Neuronal stem cell (in vitro differentiated cells): ENCODE measurements at regions not wholly inside any gene's neighbourhood (a gene's known extent, or its start where the extent isn't known, plus 50 kb on each side); places are given as distances from the start of the nearest gene placed in this dataset.
A peak's percentile ranks its signal among the peaks of the same experiment; 100 is the strongest.

ENCODE experiments used
- DNase-seq: peaks from one replicate; pipeline ENCODE4 v3.0.0-alpha.2; 2013; ENCODE audit warnings: low spot score
- H2AFZ ChIP-seq: one replicate; pipeline ENCODE4 v1.6.1; 2013; ENCODE audit warnings: mild to moderate bottlenecking, low read length, inconsistent platforms
- H2AK5ac ChIP-seq: 2 replicates; pipeline ENCODE4 v1.6.1; 2013; ENCODE audit warnings: low read depth, mild to moderate bottlenecking, inconsistent platforms, low read length, moderate library complexity, mixed read lengths
- H2BK120ac ChIP-seq: 2 replicates; pipeline ENCODE4 v1.6.1; 2013; ENCODE audit warnings: low read depth, mild to moderate bottlenecking, inconsistent platforms, low read length, moderate library complexity, mixed read lengths
- H2BK12ac ChIP-seq: one replicate; pipeline ENCODE4 v1.6.1; 2013; ENCODE audit warnings: low read length, inconsistent platforms
- H2BK15ac ChIP-seq: 2 replicates; pipeline ENCODE4 v1.6.1; 2013; ENCODE audit warnings: mild to moderate bottlenecking, low read length, inconsistent platforms, mixed read lengths
- H2BK5ac ChIP-seq: one replicate; pipeline ENCODE4 v1.6.1; 2013; ENCODE audit warnings: inconsistent platforms, mild to moderate bottlenecking, low read length, moderate library complexity
- H3K14ac ChIP-seq: one replicate; pipeline ENCODE4 v1.6.1; 2013; ENCODE audit warnings: low read length, inconsistent platforms
- H3K18ac ChIP-seq: 2 replicates; pipeline ENCODE4 v1.6.1; 2013; ENCODE audit warnings: low read length, inconsistent platforms
- H3K23ac ChIP-seq: 2 replicates; pipeline ENCODE4 v1.6.1; 2013; ENCODE audit warnings: low read depth, mild to moderate bottlenecking, mixed read lengths, low read length, inconsistent platforms; ENCODE audit not compliant: poor library complexity
- H3K27ac ChIP-seq: replicated peaks from 3 replicates; pipeline ENCODE4 v1.5.1; 2013; ENCODE audit warnings: low read length, inconsistent platforms
- H3K27me3 ChIP-seq, 3 experiments: 2 replicates each; pipeline ENCODE4 v1.6.1; 2013; ENCODE audit warnings: low read length in 3 of 3, mild to moderate bottlenecking in 2 of 3, inconsistent platforms in 1 of 3, low read depth in 1 of 3, mixed read lengths in 1 of 3, moderate library complexity in 1 of 3; ENCODE audit not compliant: control insufficient read depth in 3 of 3, insufficient read depth in 3 of 3
- H3K36me3 ChIP-seq, 2 donors: replicated peaks in 1 of 2; 2 replicates each; pipeline ENCODE4 v1.6.1; 2013; ENCODE audit warnings: low read length in 2 of 2; ENCODE audit not compliant: control insufficient read depth in 2 of 2, insufficient read depth in 2 of 2
- H3K4ac ChIP-seq: 2 replicates; pipeline ENCODE4 v1.6.1; 2013; ENCODE audit warnings: inconsistent platforms, mild to moderate bottlenecking, low read length, moderate library complexity
- H3K4me1 ChIP-seq, 2 donors: 1 replicate in 1 of 2; 2 replicates in 1 of 2; pipeline ENCODE4 v1.6.1; 2013; ENCODE audit warnings: low read length in 2 of 2, low read depth in 1 of 2; ENCODE audit not compliant: control insufficient read depth in 2 of 2, insufficient read depth in 1 of 2
- H3K4me2 ChIP-seq: one replicate; pipeline ENCODE4 v1.6.1; 2013; ENCODE audit warnings: mild to moderate bottlenecking, low read length, inconsistent platforms; ENCODE audit not compliant: insufficient read depth, poor library complexity, severe bottlenecking
- H3K4me3 ChIP-seq, 2 donors: 2 replicates each; pipeline ENCODE4 v1.5.1; 2013; ENCODE audit warnings: low read length in 2 of 2, mild to moderate bottlenecking in 2 of 2, inconsistent platforms in 1 of 2, moderate library complexity in 1 of 2
- H3K79me1 ChIP-seq: one replicate; pipeline ENCODE4 v1.6.1; 2013; ENCODE audit warnings: low read depth, mild to moderate bottlenecking, inconsistent platforms, low read length, moderate library complexity
- H3K9ac ChIP-seq: one replicate; pipeline ENCODE4 v1.6.1; 2013; ENCODE audit warnings: mild to moderate bottlenecking, low read depth, low read length, inconsistent platforms; ENCODE audit not compliant: poor library complexity
- H3K9me3 ChIP-seq, 2 donors: replicated peaks in 1 of 2; 2 replicates each; pipeline versions ENCODE3 to v1.6.1; 2013; ENCODE audit warnings: low read length in 2 of 2, mild to moderate bottlenecking in 2 of 2, inconsistent platforms in 1 of 2, low read depth in 1 of 2, mixed read lengths in 1 of 2, moderate library complexity in 1 of 2; ENCODE audit not compliant: control insufficient read depth in 2 of 2, insufficient read depth in 1 of 2
- H4K8ac ChIP-seq: one replicate; pipeline ENCODE4 v1.6.1; 2013; ENCODE audit warnings: low read depth, mild to moderate bottlenecking, inconsistent platforms, low read length, moderate library complexity
- H4K91ac ChIP-seq: one replicate; pipeline ENCODE4 v1.6.1; 2013; ENCODE audit warnings: low read length, low read depth, mild to moderate bottlenecking, inconsistent platforms; ENCODE audit not compliant: poor library complexity
- WGBS, 2 donors: extraction: QIAGEN DNeasy Blood & Tissue Kit; methylation state at CpG; one replicate each; pipeline ENCODE4 v1.1.7; 2013; ENCODE audit warnings: missing lambda C conversion rate in 2 of 2, mixed read lengths in 1 of 2; ENCODE audit not compliant: insufficient read length in 2 of 2, insufficient replicate concordance in 1 of 2; ENCODE audit errors: extremely low coverage in 2 of 2; 5-methylcytosine and 5-hydroxymethylcytosine counted together

- no peak overlapping the region for H3K4ac ChIP-seq
- no peak overlapping the region for H2BK15ac ChIP-seq
- no peak overlapping the region for H3K4me2 ChIP-seq
- no peak overlapping the region for H2BK12ac ChIP-seq
- no peaks in the 10 kb centered on the region for H3K27me3 ChIP-seq
- peaks cover 9 to 14% of the 10 kb centered on the region in 2 donors for H3K4me1 ChIP-seq
- no peak for DNase-seq
- no peak overlapping the region for H2AFZ ChIP-seq
- no peak overlapping the region for H4K91ac ChIP-seq
- no peak overlapping the region for H3K18ac ChIP-seq
- H2BK120ac ChIP-seq, result no peak overlapping the region
- no peak overlapping the region for H3K27ac ChIP-seq
- H4K8ac ChIP-seq, result no peak overlapping the region
- no CpG with 5 or more reads among the region's 14 CpGs for WGBS, 2 donors
- H2AK5ac ChIP-seq, result no peak overlapping the region
- no peak overlapping the region for H3K23ac ChIP-seq
- H3K4me3 ChIP-seq, result no peak overlapping the region
- H3K9ac ChIP-seq, result no peak overlapping the region
- H3K9me3 ChIP-seq, result peaks cover 2 to 3% of the 10 kb centered on the region in 2 donors
- no peak overlapping the region for H2BK5ac ChIP-seq
- H3K14ac ChIP-seq, result no peak overlapping the region
- H3K79me1 ChIP-seq, result no peaks in the 10 kb centered on the region
- no peaks in the 10 kb centered on the region for H3K36me3 ChIP-seq
Observed at GRCh38 chr5:168110870-168111832, 180.3 kb upstream of the WWC1 start.

GRCh38 chr5:168114444-168115017 is 176.9 kb upstream of the WWC1 start:
- H3K9ac ChIP-seq, result no peak overlapping the region
- no peak overlapping the region for H2BK12ac ChIP-seq
- DNase-seq, result no peak
- H4K8ac ChIP-seq, result no peak overlapping the region
- H2AFZ ChIP-seq, result no peak overlapping the region
- no peak overlapping the region for H3K27ac ChIP-seq
- no peak overlapping the region for H3K4ac ChIP-seq
- WGBS, 2 donors, result no CpG with 5 or more reads among the region's 6 CpGs
- no peaks in the 10 kb centered on the region for H3K79me1 ChIP-seq
- no peak overlapping the region for H2AK5ac ChIP-seq
- no peak overlapping the region for H3K4me2 ChIP-seq
- H3K27me3 ChIP-seq, result no peaks in the 10 kb centered on the region
- H3K4me3 ChIP-seq, result no peak overlapping the region
- no peak overlapping the region for H4K91ac ChIP-seq
- no peak overlapping the region for H3K18ac ChIP-seq
- no peak overlapping the region for H3K14ac ChIP-seq
- H3K36me3 ChIP-seq, result no peaks in the 10 kb centered on the region
- H3K23ac ChIP-seq, result no peak overlapping the region
- H2BK120ac ChIP-seq, result no peak overlapping the region
- no peak overlapping the region for H2BK15ac ChIP-seq
- H3K9me3 ChIP-seq, result peaks cover 2 to 3% of the 10 kb centered on the region in 2 donors
- peaks cover 19 to 32% of the 10 kb centered on the region in 2 donors for H3K4me1 ChIP-seq
- no peak overlapping the region for H2BK5ac ChIP-seq

- Histone ChIP-seq H3K18ac (no peak overlapping the region), H4K8ac (no peak overlapping the region), H2AFZ (no peak overlapping the region), H2BK5ac (no peak overlapping the region), H3K9me3 (peaks cover 0 to 2% of the 10 kb centered on the region in 2 donors), H3K9ac (no peak overlapping the region), H2AK5ac (no peak overlapping the region), H3K4me2 (no peak overlapping the region), H3K4me3 (no peak overlapping the region), H3K4ac (no peak overlapping the region), H3K4me1 (peaks cover 14 to 18% of the 10 kb centered on the region in 2 donors), H2BK15ac (no peak overlapping the region), H2BK12ac (no peak overlapping the region), H4K91ac (no peak overlapping the region), H3K23ac (no peak overlapping the region), H2BK120ac (no peak overlapping the region), H3K27ac (no peak overlapping the region), H3K27me3 (no peaks in the 10 kb centered on the region), H3K36me3 (no peaks in the 10 kb centered on the region), H3K14ac (no peak overlapping the region), H3K79me1 (no peaks in the 10 kb centered on the region)
- no CpG with 5 or more reads among the region's 5 CpGs for WGBS, 2 donors
- DNase-seq, result no peak
Observed at GRCh38 chr5:168117469-168117868, 174.0 kb upstream of the WWC1 start.

- DNase-seq, result no peak
- Histone ChIP-seq H2BK12ac (peak overlapping the region; percentile 78), H3K4ac (no peak overlapping the region), H3K79me1 (no peaks in the 10 kb centered on the region), H2BK15ac (no peak overlapping the region), H2AFZ (peak overlapping the region; percentile 83), H3K18ac (peak overlapping the region; percentile 94), H2BK5ac (no peak overlapping the region), H3K4me1 (peaks cover 14 to 18% of the 10 kb centered on the region in 2 donors), H4K91ac (no peak overlapping the region), H2BK120ac (no peak overlapping the region), H3K36me3 (no peaks in the 10 kb centered on the region), H3K4me2 (peak overlapping the region; percentile 40), H3K14ac (peak overlapping the region; percentile 91), H3K9ac (no peak overlapping the region), H3K4me3 (peak overlapping the region; percentile 33 to 58), H3K27ac (peak overlapping the region; percentile 84), H3K9me3 (peaks cover 0 to 2% of the 10 kb centered on the region in 2 donors), H3K27me3 (no peaks in the 10 kb centered on the region), H4K8ac (no peak overlapping the region), H3K23ac (no peak overlapping the region), H2AK5ac (no peak overlapping the region)
- WGBS, 2 donors, result no CpG with 5 or more reads among the region's 16 CpGs
Observed at GRCh38 chr5:168118042-168118668, 173.3 kb upstream of the WWC1 start.
